BJ (cell line): ENCODE measurements at regions not wholly inside any gene's neighbourhood (a gene's known extent, or its start where the extent isn't known, plus 50 kb on each side); places are given as distances from the start of the nearest gene placed in this dataset.

ENCODE experiments used
- CTCF ChIA-PET: fragments of 350-600 bp; formaldehyde crosslinking; extraction: SDS; loops from one replicate; lab custom pipeline; 2021; ENCODE audit warnings: antibody characterized with exemption, inconsistent platforms; lab: Yijun Ruan, JAX
- POLR2A ChIA-PET: fragments of 300-600 bp; sonication (Branson Sonifier 250); formaldehyde crosslinking; extraction: SDS; loops from one replicate; lab custom pipeline; 2021; ENCODE audit warnings: antibody characterized with exemption; lab: Charles Lee
- DNase-seq: peaks from one replicate; pipeline ENCODE4 v3.0.0-alpha.2; 2011; ENCODE audit warnings: low read depth
- H3K27me3 ChIP-seq: 2 replicates; pipeline ENCODE4 v1.6.0; 2011; ENCODE audit warnings: low read length; ENCODE audit not compliant: control insufficient read depth, insufficient read depth
- H3K36me3 ChIP-seq: 2 replicates; pipeline ENCODE4 v1.5.1; 2011; ENCODE audit warnings: low read length; ENCODE audit not compliant: control insufficient read depth, insufficient read depth
- H3K4me3 ChIP-seq: 2 replicates; pipeline ENCODE4 v1.5.1; 2011; ENCODE audit warnings: low read depth, mild to moderate bottlenecking, control low read depth, low read length
- CTCF ChIP-seq: IDR thresholded peaks from 2 replicates; pipeline ENCODE4 v1.5.1; 2011; ENCODE audit warnings: low read depth, mild to moderate bottlenecking, control low read depth, inconsistent platforms, low read length, moderate library complexity; ENCODE audit not compliant: insufficient read depth

- no peaks in the 10 kb centered on the region for H3K27me3 ChIP-seq
- DNase-seq, result no peak
- no peak overlapping the region for H3K4me3 ChIP-seq
- no peaks in the 10 kb centered on the region for H3K36me3 ChIP-seq
- ChIA-PET CTCF (no interaction called here), POLR2A (no interaction called here)
- no peak for TF ChIP-seq CTCF
Observed at GRCh38 chr21:31408301-31409088, 64.4 kb upstream of the TIAM1 start.

DNA sequence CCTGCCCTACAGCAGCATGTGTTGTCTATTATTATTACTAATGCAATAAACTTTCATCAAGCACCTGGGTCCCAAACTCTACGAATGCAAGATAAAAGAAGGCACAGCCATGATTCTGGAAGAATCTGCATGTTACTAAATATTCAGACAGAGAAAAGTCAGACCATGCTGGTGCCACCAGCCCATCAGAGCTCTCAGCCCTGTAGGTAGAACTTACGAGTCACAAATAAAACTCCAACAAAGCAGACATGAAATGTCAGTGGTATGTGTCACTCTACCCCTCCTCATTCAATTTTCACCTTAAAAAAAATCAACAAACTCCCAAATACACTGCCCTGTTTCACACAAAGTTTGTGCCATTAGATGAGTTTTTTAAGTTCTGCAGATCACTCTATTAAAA is 62.4 kb upstream of the TIAM1 start:
- POLR2A ChIA-PET, result no interaction called here
- Histone ChIP-seq H3K36me3 (no peaks in the 10 kb centered on the region), H3K4me3 (no peak overlapping the region), H3K27me3 (no peaks in the 10 kb centered on the region)
- no peak for TF ChIP-seq CTCF
- no peak for DNase-seq
- CTCF ChIA-PET, result no interaction called here

DNA sequence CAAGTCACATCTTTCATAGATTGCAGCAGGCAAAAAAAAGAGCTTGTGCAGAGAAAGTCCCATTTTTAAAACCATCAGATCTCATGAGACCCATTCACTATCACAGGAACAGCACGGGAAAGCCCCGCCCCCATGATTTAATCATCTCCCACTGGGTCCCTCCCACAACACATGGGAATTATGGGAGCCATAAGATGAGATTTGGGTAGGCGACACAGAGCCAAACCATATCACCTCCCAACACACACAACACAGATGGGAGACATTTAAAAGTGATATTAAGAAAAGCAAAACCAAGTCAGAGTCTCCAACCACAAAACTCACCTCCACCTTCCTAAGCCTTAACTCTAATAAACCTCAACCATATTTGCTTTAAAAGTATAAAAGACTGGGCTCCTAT is 61.5 kb upstream of the TIAM1 start:
- Histone ChIP-seq H3K27me3 (no peaks in the 10 kb centered on the region), H3K4me3 (no peak overlapping the region), H3K36me3 (no peaks in the 10 kb centered on the region)
- POLR2A ChIA-PET, result no interaction called here
- TF ChIP-seq CTCF, result no peak
- CTCF ChIA-PET, result no interaction called here
- DNase-seq, result no peak

DNA sequence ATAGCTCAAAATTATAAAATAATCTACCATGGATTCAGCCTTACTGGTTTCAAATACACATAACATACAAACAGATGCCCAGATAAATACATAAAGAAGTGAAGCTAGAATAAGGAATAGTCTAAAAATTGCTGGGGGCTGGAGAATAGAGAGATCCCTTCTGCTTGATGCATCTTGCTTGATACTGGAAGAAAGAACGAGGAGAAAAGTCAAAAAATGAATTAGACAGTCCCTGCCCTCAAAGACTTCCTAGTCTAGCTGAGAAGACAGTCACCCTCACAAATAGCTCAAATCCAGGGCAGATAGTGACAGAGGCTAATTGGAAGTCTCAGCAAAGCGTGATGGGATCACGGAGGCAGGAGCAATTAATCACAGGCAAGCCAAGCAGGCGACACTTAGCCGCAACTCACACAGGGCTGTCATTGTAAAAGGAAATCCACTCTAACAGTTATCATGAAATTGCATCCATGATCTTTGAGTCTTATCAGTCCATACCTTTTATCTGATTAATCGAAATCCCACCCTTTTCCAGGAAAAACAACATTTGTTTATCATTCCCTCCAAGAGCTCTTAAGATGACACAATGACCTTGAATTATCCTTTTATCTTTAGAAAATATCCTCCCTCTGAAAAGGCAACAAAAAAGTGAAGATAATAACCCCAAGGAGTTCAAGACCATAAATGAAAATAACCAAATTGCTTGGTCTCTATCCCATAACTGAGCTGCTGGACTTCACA is 59.7 kb upstream of the TIAM1 start:
- H3K27me3 ChIP-seq, result no peaks in the 10 kb centered on the region
- no peak for DNase-seq
- H3K4me3 ChIP-seq, result no peak overlapping the region
- ChIA-PET POLR2A (no interaction called here), CTCF (no interaction called here)
- no peaks in the 10 kb centered on the region for H3K36me3 ChIP-seq
- TF ChIP-seq CTCF, result no peak

DNA sequence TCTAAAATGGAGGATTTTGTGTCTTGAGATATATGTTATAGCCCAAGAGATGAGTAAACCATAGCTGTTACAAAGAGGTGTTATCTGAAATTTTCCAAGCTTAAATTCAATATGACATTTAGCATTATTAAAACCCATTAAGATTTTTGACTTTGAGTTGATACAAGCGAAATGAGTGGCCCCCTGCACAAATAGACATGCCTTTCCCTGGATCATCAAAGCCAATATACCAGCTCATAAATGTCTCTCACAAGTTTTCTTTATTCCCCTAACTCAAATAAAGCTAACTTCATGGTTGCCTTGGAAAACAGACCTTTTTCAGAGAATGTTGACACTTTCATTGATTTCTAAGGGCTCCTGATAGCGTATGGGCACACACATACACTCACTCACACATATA is 55.5 kb upstream of the TIAM1 start:
- DNase-seq, result no peak
- no peak overlapping the region for H3K4me3 ChIP-seq
- CTCF ChIA-PET, result interaction anchor here (0.6 kb wide), 1 partner anchor 201 kb away, joined by 3 read pairs; no protein-coding TSS in a partner anchor
- POLR2A ChIA-PET, result no interaction called here
- TF ChIP-seq CTCF, result no peak
- H3K36me3 ChIP-seq, result no peaks in the 10 kb centered on the region
- H3K27me3 ChIP-seq, result no peaks in the 10 kb centered on the region
